ENCODE measurements at regions not wholly inside any gene's neighbourhood (a gene's known extent, or its start where the extent isn't known, plus 50 kb on each side); places are given as distances from the start of the nearest gene placed in this dataset.

GRCh38 chr6:41455818-41456217 is 90.4 kb upstream of the FOXP4 start:
- POLR2A ChIA-PET: no interaction called here
- peaks cover 25% of the 10 kb centered on the region for H3K4me1 ChIP-seq (ENCODE audit: control insufficient read depth, insufficient read depth, low read length)
- no peak overlapping the region for H3K4me3 ChIP-seq (ENCODE audit: low read depth, low read length)
- CTCF ChIA-PET: interaction anchor here (0.5 to 3.3 kb wide), 12 partner anchors 10 to 1492 kb away, joined by 3 to 20 read pairs (median 4); no protein-coding TSS in a partner anchor
- peak overlapping the region; percentile 79 for H3K27ac ChIP-seq (ENCODE audit: extremely low read depth, low read depth, low read length)
- no peaks in the 10 kb centered on the region for H3K9me3 ChIP-seq (ENCODE audit: control insufficient read depth, insufficient read depth, low read depth, low read length)
- TF ChIP-seq ZNF10 (tag by site-specific recombination; IDR thresholded peaks at IDR 0.05): no peak
- TF ChIP-seq ZBTB48 (tag by site-specific recombination; IDR thresholded peaks at IDR 0.05): no peak
- no peak for TF ChIP-seq ZNF629 (tag by site-specific recombination; IDR thresholded peaks at IDR 0.05)
- no peak for TF ChIP-seq ZNF140 (tag by site-specific recombination; IDR thresholded peaks at IDR 0.05)
- TF ChIP-seq ZNF311 (tag by site-specific recombination; IDR thresholded peaks at IDR 0.05; ENCODE audit: borderline replicate concordance): no peak
- TF ChIP-seq GLI4 (tag by site-specific recombination; IDR thresholded peaks at IDR 0.05): no peak
- TF ChIP-seq ZNF830 (tag by site-specific recombination; IDR thresholded peaks at IDR 0.05; ENCODE audit: low read depth): no peak
- TF ChIP-seq ZNF555 (tag by site-specific recombination; conservative IDR thresholded peaks at IDR 0.05): no peak
- no peak for TF ChIP-seq ZNF626 (tag by site-specific recombination; IDR thresholded peaks at IDR 0.05)
- no peak for TF ChIP-seq ZNF184 (tag by site-specific recombination; IDR thresholded peaks at IDR 0.05)
- TF ChIP-seq ZNF660 (tag by site-specific recombination; IDR thresholded peaks at IDR 0.05): no peak
- TF ChIP-seq ZNF174 (tag by site-specific recombination; IDR thresholded peaks at IDR 0.05): no peak
- TF ChIP-seq ZNF133 (tag by site-specific recombination; IDR thresholded peaks at IDR 0.05): no peak
- no peaks in the 10 kb centered on the region for H3K36me3 ChIP-seq (ENCODE audit: control insufficient read depth in 2 of 2, insufficient read depth in 1 of 2, low read length in 2 of 2)

DNA sequence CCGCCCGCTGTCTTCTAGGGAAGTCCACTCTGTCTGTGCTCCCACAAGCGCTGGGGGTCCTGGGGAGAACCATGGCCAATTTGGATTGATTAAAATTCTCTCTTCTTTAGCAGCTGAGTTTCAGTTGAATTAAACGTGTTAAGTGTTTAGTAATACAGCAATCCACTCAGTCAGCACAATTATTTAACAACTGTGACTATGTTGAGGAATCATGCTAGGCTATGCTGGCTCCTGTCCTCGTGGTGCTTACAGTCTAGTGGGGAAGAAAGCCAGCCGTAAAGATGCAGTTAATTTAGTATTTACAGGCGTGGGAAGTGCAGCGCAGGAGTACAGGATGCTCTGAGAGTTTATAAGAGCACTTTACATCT is 88.9 kb upstream of the FOXP4 start:
- no peak overlapping the region for H3K4me3 ChIP-seq (ENCODE audit: low read depth, low read length)
- POLR2A ChIA-PET: no interaction called here
- no peaks in the 10 kb centered on the region for H3K36me3 ChIP-seq (ENCODE audit: control insufficient read depth in 2 of 2, insufficient read depth in 1 of 2, low read length in 2 of 2)
- CTCF ChIA-PET: interaction anchor here (0.6 to 3.3 kb wide), 10 partner anchors 8 to 291 kb away, joined by 3 to 20 read pairs (median 4); no protein-coding TSS in a partner anchor
- H3K27ac ChIP-seq (ENCODE audit: extremely low read depth, low read depth, low read length): peak overlapping the region; percentile 79
- H3K4me1 ChIP-seq (ENCODE audit: control insufficient read depth, insufficient read depth, low read length): peaks cover 20% of the 10 kb centered on the region
- no peaks in the 10 kb centered on the region for H3K9me3 ChIP-seq (ENCODE audit: control insufficient read depth, insufficient read depth, low read depth, low read length)
- TF ChIP-seq ZNF76 (tag by site-specific recombination; IDR thresholded peaks at IDR 0.05; ENCODE audit: borderline replicate concordance, low read depth) (no peak), ZNF19 (tag by site-specific recombination; IDR thresholded peaks at IDR 0.05; ENCODE audit: low read depth) (no peak), ZNF623 (tag by site-specific recombination; IDR thresholded peaks at IDR 0.05) (no peak), ZSCAN23 (tag by site-specific recombination; IDR thresholded peaks at IDR 0.05) (no peak), ZNF514 (tag by site-specific recombination; IDR thresholded peaks at IDR 0.05) (no peak), ZBTB17 (tag by site-specific recombination; IDR thresholded peaks at IDR 0.05) (no peak), HOXD13 (CRISPR knock-in tag; IDR thresholded peaks at IDR 0.05; ENCODE audit: borderline replicate concordance) (no peak), ZNF677 (tag by site-specific recombination; IDR thresholded peaks at IDR 0.05) (no peak), GLI4 (tag by site-specific recombination; IDR thresholded peaks at IDR 0.05) (no peak), RBAK (tag by site-specific recombination; IDR thresholded peaks at IDR 0.05) (no peak), ZNF621 (tag by site-specific recombination; IDR thresholded peaks at IDR 0.05) (no peak), ZNF624 (tag by site-specific recombination; IDR thresholded peaks at IDR 0.05) (no peak), ZNF132 (tag by site-specific recombination; IDR thresholded peaks at IDR 0.05; ENCODE audit: borderline replicate concordance) (no peak)
- TF ChIP-seq, protein P1, sequence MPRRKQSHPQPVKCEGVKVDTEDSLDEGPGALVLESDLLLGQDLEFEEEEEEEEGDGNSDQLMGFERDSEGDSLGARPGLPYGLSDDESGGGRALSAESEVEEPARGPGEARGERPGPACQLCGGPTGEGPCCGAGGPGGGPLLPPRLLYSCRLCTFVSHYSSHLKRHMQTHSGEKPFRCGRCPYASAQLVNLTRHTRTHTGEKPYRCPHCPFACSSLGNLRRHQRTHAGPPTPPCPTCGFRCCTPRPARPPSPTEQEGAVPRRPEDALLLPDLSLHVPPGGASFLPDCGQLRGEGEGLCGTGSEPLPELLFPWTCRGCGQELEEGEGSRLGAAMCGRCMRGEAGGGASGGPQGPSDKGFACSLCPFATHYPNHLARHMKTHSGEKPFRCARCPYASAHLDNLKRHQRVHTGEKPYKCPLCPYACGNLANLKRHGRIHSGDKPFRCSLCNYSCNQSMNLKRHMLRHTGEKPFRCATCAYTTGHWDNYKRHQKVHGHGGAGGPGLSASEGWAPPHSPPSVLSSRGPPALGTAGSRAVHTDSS (tag by site-specific recombination; IDR thresholded peaks at IDR 0.05): no peak
- TF ChIP-seq, protein P2, sequence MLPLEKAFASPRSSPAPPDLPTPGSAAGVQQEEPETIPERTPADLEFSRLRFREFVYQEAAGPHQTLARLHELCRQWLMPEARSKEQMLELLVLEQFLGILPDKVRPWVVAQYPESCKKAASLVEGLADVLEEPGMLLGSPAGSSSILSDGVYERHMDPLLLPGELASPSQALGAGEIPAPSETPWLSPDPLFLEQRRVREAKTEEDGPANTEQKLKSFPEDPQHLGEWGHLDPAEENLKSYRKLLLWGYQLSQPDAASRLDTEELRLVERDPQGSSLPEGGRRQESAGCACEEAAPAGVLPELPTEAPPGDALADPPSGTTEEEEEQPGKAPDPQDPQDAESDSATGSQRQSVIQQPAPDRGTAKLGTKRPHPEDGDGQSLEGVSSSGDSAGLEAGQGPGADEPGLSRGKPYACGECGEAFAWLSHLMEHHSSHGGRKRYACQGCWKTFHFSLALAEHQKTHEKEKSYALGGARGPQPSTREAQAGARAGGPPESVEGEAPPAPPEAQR (tag by site-specific recombination; IDR thresholded peaks at IDR 0.05): no peak
- TF ChIP-seq, protein P3, sequence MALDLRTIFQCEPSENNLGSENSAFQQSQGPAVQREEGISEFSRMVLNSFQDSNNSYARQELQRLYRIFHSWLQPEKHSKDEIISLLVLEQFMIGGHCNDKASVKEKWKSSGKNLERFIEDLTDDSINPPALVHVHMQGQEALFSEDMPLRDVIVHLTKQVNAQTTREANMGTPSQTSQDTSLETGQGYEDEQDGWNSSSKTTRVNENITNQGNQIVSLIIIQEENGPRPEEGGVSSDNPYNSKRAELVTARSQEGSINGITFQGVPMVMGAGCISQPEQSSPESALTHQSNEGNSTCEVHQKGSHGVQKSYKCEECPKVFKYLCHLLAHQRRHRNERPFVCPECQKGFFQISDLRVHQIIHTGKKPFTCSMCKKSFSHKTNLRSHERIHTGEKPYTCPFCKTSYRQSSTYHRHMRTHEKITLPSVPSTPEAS (tag by site-specific recombination; IDR thresholded peaks at IDR 0.05): no peak
- TF ChIP-seq, protein P4, sequence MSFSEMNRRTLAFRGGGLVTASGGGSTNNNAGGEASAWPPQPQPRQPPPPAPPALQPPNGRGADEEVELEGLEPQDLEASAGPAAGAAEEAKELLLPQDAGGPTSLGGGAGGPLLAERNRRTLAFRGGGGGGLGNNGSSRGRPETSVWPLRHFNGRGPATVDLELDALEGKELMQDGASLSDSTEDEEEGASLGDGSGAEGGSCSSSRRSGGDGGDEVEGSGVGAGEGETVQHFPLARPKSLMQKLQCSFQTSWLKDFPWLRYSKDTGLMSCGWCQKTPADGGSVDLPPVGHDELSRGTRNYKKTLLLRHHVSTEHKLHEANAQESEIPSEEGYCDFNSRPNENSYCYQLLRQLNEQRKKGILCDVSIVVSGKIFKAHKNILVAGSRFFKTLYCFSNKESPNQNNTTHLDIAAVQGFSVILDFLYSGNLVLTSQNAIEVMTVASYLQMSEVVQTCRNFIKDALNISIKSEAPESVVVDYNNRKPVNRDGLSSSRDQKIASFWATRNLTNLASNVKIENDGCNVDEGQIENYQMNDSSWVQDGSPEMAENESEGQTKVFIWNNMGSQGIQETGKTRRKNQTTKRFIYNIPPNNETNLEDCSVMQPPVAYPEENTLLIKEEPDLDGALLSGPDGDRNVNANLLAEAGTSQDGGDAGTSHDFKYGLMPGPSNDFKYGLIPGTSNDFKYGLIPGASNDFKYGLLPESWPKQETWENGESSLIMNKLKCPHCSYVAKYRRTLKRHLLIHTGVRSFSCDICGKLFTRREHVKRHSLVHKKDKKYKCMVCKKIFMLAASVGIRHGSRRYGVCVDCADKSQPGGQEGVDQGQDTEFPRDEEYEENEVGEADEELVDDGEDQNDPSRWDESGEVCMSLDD (tag by site-specific recombination; IDR thresholded peaks at IDR 0.05): no peak
